OCI-LY7 (cell line): ENCODE measurements at regions not wholly inside any gene's neighbourhood (a gene's known extent, or its start where the extent isn't known, plus 50 kb on each side); places are given as distances from the start of the nearest gene placed in this dataset.

Source experiments
- CTCF ChIP-seq: fragments of 200-600 bp; sonication (generic); conservative IDR thresholded peaks from 2 replicates; pipeline ENCODE4 v1.5.1; 2014; ENCODE audit warnings: mild to moderate bottlenecking, antibody characterized with exemption, low read length, moderate library complexity, mixed read lengths
- EZH2phosphoT487 ChIP-seq: fragments of 200-600 bp; sonication (generic); IDR thresholded peaks from 2 replicates; pipeline ENCODE4 v1.6.1; 2018; ENCODE audit warnings: low read depth, borderline replicate concordance, mild to moderate bottlenecking, mixed run types, antibody characterized with exemption, low read length, moderate library complexity, mixed read lengths

- TF ChIP-seq CTCF, result no peak
- no peak for TF ChIP-seq EZH2phosphoT487
Observed at GRCh38 chr2:81196933-81197628, 892.5 kb upstream of the LRRTM1 start.
